PC-9 (cell line): ENCODE measurements at regions not wholly inside any gene's neighbourhood (a gene's known extent, or its start where the extent isn't known, plus 50 kb on each side); places are given as distances from the start of the nearest gene placed in this dataset.

Experiments used
- BruUV-seq: library from RNA; stranded (reverse); fragments of 400-500 nt; replicated peaks from 2 replicates; lab custom pipeline; 2021; lab: Mats Ljungman, UMichigan
- CTCF ChIA-PET: fragments of 300-600 bp; sonication (Branson Sonifier 250); formaldehyde crosslinking; loops from one replicate; lab custom pipeline; 2022; ENCODE audit warnings: antibody characterized with exemption; lab: Charles Lee
- POLR2A ChIA-PET: fragments of 300-600 bp; sonication (Branson Sonifier 250); formaldehyde crosslinking; loops from one replicate; lab custom pipeline; 2022; ENCODE audit warnings: antibody characterized with exemption; ENCODE audit not compliant: unreplicated experiment; lab: Charles Lee
- DNase-seq, 2 experiments: peaks; one replicate each; pipeline versions ENCODE4 v3.0.0 to v3.0.0-alpha.2; 2015 to 2022; ENCODE audit warnings: mixed read lengths in 1 of 2
- H2AFZ ChIP-seq: fragments of 200-600 bp; sonication (generic); 2 replicates; pipeline ENCODE4 v1.8.1; 2017; ENCODE audit warnings: antibody characterized with exemption
- H3F3A ChIP-seq: fragments of 200-600 bp; sonication (generic); 2 replicates; pipeline ENCODE4 v1.8.1; 2017; ENCODE audit warnings: antibody characterized with exemption, mild to moderate bottlenecking, low read depth; ENCODE audit not compliant: insufficient read depth
- H3K27ac ChIP-seq: fragments of 200-600 bp; sonication (generic); 2 replicates; pipeline ENCODE4 v1.6.1; 2016; ENCODE audit warnings: mixed run types
- H3K27me3 ChIP-seq: fragments of 200-600 bp; sonication (generic); 2 replicates; pipeline ENCODE4 v1.6.1; 2016; ENCODE audit warnings: low read depth, mixed run types; ENCODE audit not compliant: insufficient read depth
- H3K36me3 ChIP-seq: fragments of 200-600 bp; sonication (generic); 2 replicates; pipeline ENCODE4 v1.6.1; 2016; ENCODE audit warnings: low read depth, mixed run types
- H3K4me1 ChIP-seq: fragments of 200-600 bp; sonication (generic); replicated peaks from 2 replicates; pipeline ENCODE4 v1.6.1; 2016; ENCODE audit warnings: mixed run types; ENCODE audit not compliant: insufficient read depth
- H3K4me2 ChIP-seq: fragments of 200-600 bp; sonication (generic); 2 replicates; pipeline ENCODE4 v1.6.1; 2017; ENCODE audit warnings: mixed run types
- H3K4me3 ChIP-seq: fragments of 200-600 bp; sonication (generic); 2 replicates; pipeline ENCODE4 v1.6.1; 2016; ENCODE audit warnings: mixed run types
- H3K79me2 ChIP-seq: fragments of 200-600 bp; sonication (generic); 2 replicates; pipeline ENCODE4 v1.6.1; 2017; ENCODE audit warnings: low read depth, mixed run types
- H3K9me2 ChIP-seq: fragments of 200-600 bp; sonication (generic); 2 replicates; pipeline ENCODE4 v1.8.1; 2017; ENCODE audit warnings: mild to moderate bottlenecking; ENCODE audit not compliant: insufficient read depth
- H3K9me3 ChIP-seq: fragments of 200-600 bp; sonication (generic); 2 replicates; pipeline ENCODE4 v1.8.1; 2016; ENCODE audit warnings: low read depth; ENCODE audit not compliant: insufficient read depth
- H4K20me1 ChIP-seq: fragments of 200-600 bp; sonication (generic); 2 replicates; pipeline ENCODE4 v1.8.1; 2017; ENCODE audit not compliant: insufficient read depth
- CTCF ChIP-seq: fragments of 200-600 bp; sonication (generic); conservative IDR thresholded peaks from 2 replicates; pipeline ENCODE4 v1.6.1; 2017; ENCODE audit warnings: mixed run types, antibody characterized with exemption, mild to moderate bottlenecking, moderate library complexity
- EZH2 ChIP-seq: fragments of 200-600 bp; sonication (generic); IDR thresholded peaks from 2 replicates; pipeline ENCODE4 v1.8.0; 2017; ENCODE audit warnings: antibody characterized with exemption, low read depth
- intact Hi-C: fragments of 100-400 bp; cut with micrococcal nuclease; formaldehyde crosslinking; loops from one replicate; pipeline ENCODE4 v1.10.0; 2022; ENCODE audit not compliant: unreplicated experiment

GRCh38 chr6:11929241-11929835 lies 82.8 kb upstream of the HIVEP1 start:
- no peaks in the 10 kb centered on the region for H3K4me1 ChIP-seq
- H3K36me3 ChIP-seq, result no peaks in the 10 kb centered on the region
- H3K4me3 ChIP-seq, result no peak overlapping the region
- H3K79me2 ChIP-seq, result no peaks in the 10 kb centered on the region
- TF ChIP-seq CTCF (no peak), EZH2 (no peak)
- no peaks in the 10 kb centered on the region for H3F3A ChIP-seq
- no peak for DNase-seq
- CTCF ChIA-PET, result no interaction called here
- H4K20me1 ChIP-seq, result no peaks in the 10 kb centered on the region
- POLR2A ChIA-PET, result interaction anchor here (0.6 to 0.7 kb wide), 3 partner anchors 9 to 360 kb away, joined by 3 to 6 read pairs (median 5); no protein-coding TSS in a partner anchor
- BruUV-seq, result no TSS peak
- no peak overlapping the region for H2AFZ ChIP-seq
- H3K27me3 ChIP-seq, result no peaks in the 10 kb centered on the region
- H3K9me3 ChIP-seq, result no peaks in the 10 kb centered on the region
- no peak overlapping the region for H3K4me2 ChIP-seq
- no peak overlapping the region for H3K27ac ChIP-seq
- no peaks in the 10 kb centered on the region for H3K9me2 ChIP-seq
- intact Hi-C loops, result no loop called here

- Histone ChIP-seq H3K27ac (no peak overlapping the region), H3K9me2 (no peaks in the 10 kb centered on the region), H3K4me3 (no peak overlapping the region), H3K4me2 (no peak overlapping the region), H3K27me3 (no peaks in the 10 kb centered on the region), H3K36me3 (no peaks in the 10 kb centered on the region), H3K4me1 (peaks cover 2% of the 10 kb centered on the region), H3K79me2 (no peaks in the 10 kb centered on the region), H3K9me3 (no peaks in the 10 kb centered on the region), H2AFZ (no peak overlapping the region), H4K20me1 (no peaks in the 10 kb centered on the region), H3F3A (no peaks in the 10 kb centered on the region)
- POLR2A ChIA-PET, result no interaction called here
- intact Hi-C loops, result no loop called here
- no peak for TF ChIP-seq EZH2
- TF ChIP-seq CTCF, result no peak
- CTCF ChIA-PET, result no interaction called here
- no peak for DNase-seq
- no TSS peak for BruUV-seq
Measured at GRCh38 chr6:11926594-11927407, 85.3 kb upstream of the HIVEP1 start.

- intact Hi-C loops, result no loop called here
- H3K79me2 ChIP-seq, result no peaks in the 10 kb centered on the region
- no peaks in the 10 kb centered on the region for H3K36me3 ChIP-seq
- H3F3A ChIP-seq, result peaks cover 8% of the 10 kb centered on the region; the same call in 1 of the 2 replicates
- H3K4me1 ChIP-seq, result peaks cover 12% of the 10 kb centered on the region
- no peaks in the 10 kb centered on the region for H3K9me3 ChIP-seq
- H2AFZ ChIP-seq, result no peak overlapping the region
- H3K27me3 ChIP-seq, result no peaks in the 10 kb centered on the region
- ChIA-PET CTCF (no interaction called here), POLR2A (no interaction called here)
- H3K27ac ChIP-seq, result no peak overlapping the region
- BruUV-seq, result no TSS peak
- H3K4me2 ChIP-seq, result no peak overlapping the region
- no peak overlapping the region for H3K4me3 ChIP-seq
- TF ChIP-seq CTCF (no peak), EZH2 (no peak)
- DNase-seq, result no peak
- no peaks in the 10 kb centered on the region for H4K20me1 ChIP-seq
- no peaks in the 10 kb centered on the region for H3K9me2 ChIP-seq
Measured at GRCh38 chr6:11925805-11926204, 86.3 kb upstream of the HIVEP1 start.
